ENCODE measurements at regions not wholly inside any gene's neighbourhood (a gene's known extent, or its start where the extent isn't known, plus 50 kb on each side); places are given as distances from the start of the nearest gene placed in this dataset.

- Histone ChIP-seq H3K4me3 (ENCODE audit: insufficient read depth, low read depth, low read length, poor library complexity, severe bottlenecking) (no peak overlapping the region), H3K9me3 (ENCODE audit: control insufficient read depth, low read length) (no peaks in the 10 kb centered on the region), H3K27ac (ENCODE audit: insufficient read depth, low read length, poor library complexity, severe bottlenecking) (no peak overlapping the region), H3K4me1 (ENCODE audit: control insufficient read depth, insufficient read depth, low read length, poor library complexity, severe bottlenecking) (peaks cover 8% of the 10 kb centered on the region), H3K27me3 (replicated peaks; ENCODE audit: control insufficient read depth, insufficient read depth, low read length, poor library complexity, severe bottlenecking) (no peaks in the 10 kb centered on the region), H3K36me3 (ENCODE audit: control insufficient read depth, insufficient read depth, low read length) (no peaks in the 10 kb centered on the region)
- DNase-seq, result no peak
Measured at GRCh38 chr1:232221802-232222499, 408.0 kb downstream of the SIPA1L2 start.

- no peak for DNase-seq
- Histone ChIP-seq H3K4me1 (ENCODE audit: control insufficient read depth, insufficient read depth, low read length, poor library complexity, severe bottlenecking) (no peaks in the 10 kb centered on the region), H3K27ac (ENCODE audit: insufficient read depth, low read length, poor library complexity, severe bottlenecking) (no peak overlapping the region), H3K9me3 (ENCODE audit: control insufficient read depth, low read length) (no peaks in the 10 kb centered on the region), H3K4me3 (ENCODE audit: insufficient read depth, low read depth, low read length, poor library complexity, severe bottlenecking) (no peak overlapping the region), H3K27me3 (replicated peaks; ENCODE audit: control insufficient read depth, insufficient read depth, low read length, poor library complexity, severe bottlenecking) (no peaks in the 10 kb centered on the region), H3K36me3 (ENCODE audit: control insufficient read depth, insufficient read depth, low read length) (no peaks in the 10 kb centered on the region)
Measured at GRCh38 chr1:232218955-232219865, 410.7 kb downstream of the SIPA1L2 start.

GRCh38 chr1:232213928-232214327 is 416.0 kb downstream of the SIPA1L2 start:
- DNase-seq, result no peak
- H3K27me3 ChIP-seq (replicated peaks; ENCODE audit: control insufficient read depth, insufficient read depth, low read length, poor library complexity, severe bottlenecking), result no peaks in the 10 kb centered on the region
- no peak overlapping the region for H3K4me3 ChIP-seq (ENCODE audit: insufficient read depth, low read depth, low read length, poor library complexity, severe bottlenecking)
- H3K36me3 ChIP-seq (ENCODE audit: control insufficient read depth, insufficient read depth, low read length), result no peaks in the 10 kb centered on the region
- H3K9me3 ChIP-seq (ENCODE audit: control insufficient read depth, low read length), result no peaks in the 10 kb centered on the region
- H3K4me1 ChIP-seq (ENCODE audit: control insufficient read depth, insufficient read depth, low read length, poor library complexity, severe bottlenecking), result no peaks in the 10 kb centered on the region
- H3K27ac ChIP-seq (ENCODE audit: insufficient read depth, low read length, poor library complexity, severe bottlenecking), result no peak overlapping the region

GRCh38 chr1:232212253-232212652 is 417.7 kb downstream of the SIPA1L2 start:
- Histone ChIP-seq H3K9me3 (ENCODE audit: control insufficient read depth, low read length) (no peaks in the 10 kb centered on the region), H3K27me3 (replicated peaks; ENCODE audit: control insufficient read depth, insufficient read depth, low read length, poor library complexity, severe bottlenecking) (no peaks in the 10 kb centered on the region), H3K4me1 (ENCODE audit: control insufficient read depth, insufficient read depth, low read length, poor library complexity, severe bottlenecking) (no peaks in the 10 kb centered on the region), H3K4me3 (ENCODE audit: insufficient read depth, low read depth, low read length, poor library complexity, severe bottlenecking) (no peak overlapping the region), H3K27ac (ENCODE audit: insufficient read depth, low read length, poor library complexity, severe bottlenecking) (no peak overlapping the region), H3K36me3 (ENCODE audit: control insufficient read depth, insufficient read depth, low read length) (no peaks in the 10 kb centered on the region)
- DNase-seq, result no peak

- DNase-seq, result no peak
- no peaks in the 10 kb centered on the region for H3K4me1 ChIP-seq (ENCODE audit: control insufficient read depth, insufficient read depth, low read length, poor library complexity, severe bottlenecking)
- no peaks in the 10 kb centered on the region for H3K36me3 ChIP-seq (ENCODE audit: control insufficient read depth, insufficient read depth, low read length)
- H3K4me3 ChIP-seq (ENCODE audit: insufficient read depth, low read depth, low read length, poor library complexity, severe bottlenecking), result no peak overlapping the region
- H3K27ac ChIP-seq (ENCODE audit: insufficient read depth, low read length, poor library complexity, severe bottlenecking), result no peak overlapping the region
- no peaks in the 10 kb centered on the region for H3K27me3 ChIP-seq (replicated peaks; ENCODE audit: control insufficient read depth, insufficient read depth, low read length, poor library complexity, severe bottlenecking)
- H3K9me3 ChIP-seq (ENCODE audit: control insufficient read depth, low read length), result no peaks in the 10 kb centered on the region
Measured at GRCh38 chr1:232211149-232211548, 418.8 kb downstream of the SIPA1L2 start.

GRCh38 chr1:232209357-232209756 is 420.6 kb downstream of the SIPA1L2 start:
- Histone ChIP-seq H3K27me3 (replicated peaks; ENCODE audit: control insufficient read depth, insufficient read depth, low read length, poor library complexity, severe bottlenecking) (no peaks in the 10 kb centered on the region), H3K9me3 (ENCODE audit: control insufficient read depth, low read length) (no peaks in the 10 kb centered on the region), H3K27ac (ENCODE audit: insufficient read depth, low read length, poor library complexity, severe bottlenecking) (no peak overlapping the region), H3K36me3 (ENCODE audit: control insufficient read depth, insufficient read depth, low read length) (no peaks in the 10 kb centered on the region), H3K4me1 (ENCODE audit: control insufficient read depth, insufficient read depth, low read length, poor library complexity, severe bottlenecking) (no peaks in the 10 kb centered on the region), H3K4me3 (ENCODE audit: insufficient read depth, low read depth, low read length, poor library complexity, severe bottlenecking) (no peak overlapping the region)
- no peak for DNase-seq

- no peak for DNase-seq
- Histone ChIP-seq H3K27ac (ENCODE audit: insufficient read depth, low read length, poor library complexity, severe bottlenecking) (no peak overlapping the region), H3K36me3 (ENCODE audit: control insufficient read depth, insufficient read depth, low read length) (no peaks in the 10 kb centered on the region), H3K27me3 (replicated peaks; ENCODE audit: control insufficient read depth, insufficient read depth, low read length, poor library complexity, severe bottlenecking) (no peaks in the 10 kb centered on the region), H3K9me3 (ENCODE audit: control insufficient read depth, low read length) (no peaks in the 10 kb centered on the region), H3K4me1 (ENCODE audit: control insufficient read depth, insufficient read depth, low read length, poor library complexity, severe bottlenecking) (no peaks in the 10 kb centered on the region), H3K4me3 (ENCODE audit: insufficient read depth, low read depth, low read length, poor library complexity, severe bottlenecking) (no peak overlapping the region)
Measured at GRCh38 chr1:232207073-232207866, 422.7 kb downstream of the SIPA1L2 start.

GRCh38 chr1:232204269-232204668 is 425.7 kb downstream of the SIPA1L2 start:
- no peaks in the 10 kb centered on the region for H3K9me3 ChIP-seq (ENCODE audit: control insufficient read depth, low read length)
- H3K4me1 ChIP-seq (ENCODE audit: control insufficient read depth, insufficient read depth, low read length, poor library complexity, severe bottlenecking), result no peaks in the 10 kb centered on the region
- no peaks in the 10 kb centered on the region for H3K36me3 ChIP-seq (ENCODE audit: control insufficient read depth, insufficient read depth, low read length)
- no peak overlapping the region for H3K27ac ChIP-seq (ENCODE audit: insufficient read depth, low read length, poor library complexity, severe bottlenecking)
- DNase-seq, result no peak
- no peak overlapping the region for H3K4me3 ChIP-seq (ENCODE audit: insufficient read depth, low read depth, low read length, poor library complexity, severe bottlenecking)
- H3K27me3 ChIP-seq (replicated peaks; ENCODE audit: control insufficient read depth, insufficient read depth, low read length, poor library complexity, severe bottlenecking), result no peaks in the 10 kb centered on the region

GRCh38 chr1:232201024-232201423 is 428.9 kb downstream of the SIPA1L2 start:
- H3K9me3 ChIP-seq (ENCODE audit: control insufficient read depth, low read length), result no peaks in the 10 kb centered on the region
- no peaks in the 10 kb centered on the region for H3K4me1 ChIP-seq (ENCODE audit: control insufficient read depth, insufficient read depth, low read length, poor library complexity, severe bottlenecking)
- H3K27ac ChIP-seq (ENCODE audit: insufficient read depth, low read length, poor library complexity, severe bottlenecking), result no peak overlapping the region
- H3K4me3 ChIP-seq (ENCODE audit: insufficient read depth, low read depth, low read length, poor library complexity, severe bottlenecking), result no peak overlapping the region
- no peaks in the 10 kb centered on the region for H3K36me3 ChIP-seq (ENCODE audit: control insufficient read depth, insufficient read depth, low read length)
- DNase-seq, result no peak
- H3K27me3 ChIP-seq (replicated peaks; ENCODE audit: control insufficient read depth, insufficient read depth, low read length, poor library complexity, severe bottlenecking), result no peaks in the 10 kb centered on the region
